ENCODE measurements at regions not wholly inside any gene's neighbourhood (a gene's known extent, or its start where the extent isn't known, plus 50 kb on each side); places are given as distances from the start of the nearest gene placed in this dataset.

GRCh38 chr5:57317341-57317740 is 143.5 kb downstream of the GPBP1 start:
- no peak for DNase-seq
- H3K27ac Mint-ChIP-seq = no peak overlapping the region
- no peaks in the 10 kb centered on the region for H3K9me3 Mint-ChIP-seq

GRCh38 chr5:57316798-57317327 is 143.0 kb downstream of the GPBP1 start:
- no peaks in the 10 kb centered on the region for H3K36me3 Mint-ChIP-seq (ENCODE audit: low read depth)
- no peaks in the 10 kb centered on the region for H3K9me3 ChIP-seq (ENCODE audit: control insufficient read depth, low read length)
- no peaks in the 10 kb centered on the region for H3K27me3 ChIP-seq (ENCODE audit: control insufficient read depth, insufficient read depth, low read length, poor library complexity, severe bottlenecking)
- no peak overlapping the region for H3K4me3 Mint-ChIP-seq
- no peaks in the 10 kb centered on the region for H3K9me3 Mint-ChIP-seq
- WGBS, 2 experiments (ENCODE audit: insufficient coverage in 1 of 2, insufficient read length in 1 of 2) = 94% methylated on average over 3 of the region's 3 CpGs; no CpG with 5 or more reads in 1 of the 2 experiments
- H3K36me3 ChIP-seq (ENCODE audit: control insufficient read depth, insufficient read depth, low read length) = no peaks in the 10 kb centered on the region
- H3K4me3 ChIP-seq (ENCODE audit: low read length) = no peak overlapping the region
- H3K27ac ChIP-seq (ENCODE audit: low read depth, low read length) = no peak overlapping the region
- H3K4me1 Mint-ChIP-seq = peaks cover 2% of the 10 kb centered on the region
- no peaks in the 10 kb centered on the region for H3K4me1 ChIP-seq (ENCODE audit: control insufficient read depth, insufficient read depth, low read length)
- no peak overlapping the region for H3K9ac ChIP-seq (ENCODE audit: extremely low read depth, low read length, poor library complexity, severe bottlenecking)
- TF ChIP-seq CTCF (conservative IDR thresholded peaks at IDR 0.05) = no peak
- no peak overlapping the region for H3K27ac Mint-ChIP-seq
- no peak for DNase-seq
- H3K27me3 Mint-ChIP-seq (ENCODE audit: insufficient read depth) = no peaks in the 10 kb centered on the region

More at GRCh38 chr5:57317341-57317740, 143.5 kb downstream of the GPBP1 start:
- Histone ChIP-seq H3K27me3 (ENCODE audit: control insufficient read depth, insufficient read depth, low read length, poor library complexity, severe bottlenecking) (no peaks in the 10 kb centered on the region), H3K4me1 (ENCODE audit: control insufficient read depth, insufficient read depth, low read length) (no peaks in the 10 kb centered on the region), H3K4me3 (ENCODE audit: low read length) (no peak overlapping the region), H3K27ac (ENCODE audit: low read depth, low read length) (no peak overlapping the region), H3K9me3 (ENCODE audit: control insufficient read depth, low read length) (no peaks in the 10 kb centered on the region), H3K36me3 (ENCODE audit: control insufficient read depth, insufficient read depth, low read length) (no peaks in the 10 kb centered on the region), H3K9ac (ENCODE audit: extremely low read depth, low read length, poor library complexity, severe bottlenecking) (no peak overlapping the region)
- H3K4me3 Mint-ChIP-seq = no peak overlapping the region
- H3K4me1 Mint-ChIP-seq = no peaks in the 10 kb centered on the region
- no peak for TF ChIP-seq CTCF (conservative IDR thresholded peaks at IDR 0.05)
- H3K36me3 Mint-ChIP-seq (ENCODE audit: low read depth) = no peaks in the 10 kb centered on the region
- H3K27me3 Mint-ChIP-seq (ENCODE audit: insufficient read depth) = peaks cover 3% of the 10 kb centered on the region
- 91 to 92% methylated on average over 4 to 5 of the region's 5 CpGs for WGBS, 2 experiments (ENCODE audit: insufficient coverage in 1 of 2, insufficient read length in 1 of 2)

GRCh38 chr5:57315941-57316340 is 142.1 kb downstream of the GPBP1 start:
- H3K27me3 Mint-ChIP-seq (ENCODE audit: insufficient read depth) = no peaks in the 10 kb centered on the region
- Histone ChIP-seq H3K9ac (ENCODE audit: extremely low read depth, low read length, poor library complexity, severe bottlenecking) (no peak overlapping the region), H3K4me1 (ENCODE audit: control insufficient read depth, insufficient read depth, low read length) (no peaks in the 10 kb centered on the region), H3K27me3 (ENCODE audit: control insufficient read depth, insufficient read depth, low read length, poor library complexity, severe bottlenecking) (no peaks in the 10 kb centered on the region), H3K36me3 (ENCODE audit: control insufficient read depth, insufficient read depth, low read length) (no peaks in the 10 kb centered on the region), H3K27ac (ENCODE audit: low read depth, low read length) (no peak overlapping the region), H3K4me3 (ENCODE audit: low read length) (no peak overlapping the region), H3K9me3 (ENCODE audit: control insufficient read depth, low read length) (no peaks in the 10 kb centered on the region)
- WGBS, 2 experiments (ENCODE audit: insufficient coverage in 1 of 2, insufficient read length in 1 of 2) = 97 to 100% methylated on average over 1 to 2 of the region's 3 CpGs
- TF ChIP-seq CTCF (conservative IDR thresholded peaks at IDR 0.05) = no peak
- H3K9me3 Mint-ChIP-seq = peaks cover 3% of the 10 kb centered on the region
- peaks cover 4% of the 10 kb centered on the region for H3K4me1 Mint-ChIP-seq
- no peak for DNase-seq
- H3K4me3 Mint-ChIP-seq = no peak overlapping the region
- no peak overlapping the region for H3K27ac Mint-ChIP-seq
- H3K36me3 Mint-ChIP-seq (ENCODE audit: low read depth) = no peaks in the 10 kb centered on the region
